ELF-1 (cell line): ENCODE measurements at regions not wholly inside any gene's neighbourhood (a gene's known extent, or its start where the extent isn't known, plus 50 kb on each side); places are given as distances from the start of the nearest gene placed in this dataset.
A peak's percentile ranks its signal among the peaks of the same experiment; 100 is the strongest.

Experiments used
- DNase-seq: peaks from one replicate; pipeline ENCODE4 v3.0.0-alpha.2; 2016; ENCODE audit warnings: low read depth, low spot score

GRCh38 chr6:126147291-126147815, 161.0 kb downstream of the TRMT11 start:
- DNase-seq = no peak

GRCh38 chr6:126148853-126149252, 162.5 kb downstream of the TRMT11 start:
- DNase-seq = no peak

DNA sequence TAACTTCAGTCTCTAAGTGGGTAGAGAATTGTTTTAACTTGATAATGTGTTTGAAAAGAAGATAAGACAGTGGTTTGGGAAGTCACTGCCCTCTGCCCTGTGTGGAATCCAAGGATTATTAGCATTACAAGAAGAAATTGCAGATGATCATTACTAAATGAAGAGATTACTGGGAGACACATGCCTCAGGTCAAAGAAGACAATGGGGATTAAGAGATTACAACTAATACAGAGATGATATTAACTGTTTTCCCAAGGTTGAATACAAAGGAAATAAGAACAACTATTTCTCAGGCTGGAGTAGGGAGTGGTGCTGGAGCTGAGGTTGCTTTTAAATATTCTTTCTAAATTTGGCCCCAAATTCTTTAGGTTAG, 166.0 kb downstream of the TRMT11 start:
- no peak for DNase-seq

DNA sequence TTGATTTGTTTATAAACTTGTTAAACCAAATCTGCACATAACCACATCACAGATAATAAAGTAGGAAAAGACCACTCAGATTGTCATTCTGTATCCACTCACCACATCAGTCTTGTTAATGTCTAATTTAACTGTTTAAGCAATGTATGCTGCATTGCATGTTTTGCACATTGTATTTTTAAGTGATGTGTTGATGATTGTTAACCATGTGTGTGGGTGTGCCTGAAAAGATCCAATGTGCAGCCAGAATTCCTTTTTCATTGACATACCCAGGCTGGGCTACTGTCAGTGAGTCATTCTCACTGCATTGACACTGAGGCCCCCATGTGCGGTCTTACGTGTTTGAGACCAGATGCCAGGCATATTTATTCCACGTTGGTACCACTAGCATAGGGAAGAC, 167.3 kb downstream of the TRMT11 start:
- no peak for DNase-seq

GRCh38 chr6:126156973-126157372, 170.6 kb downstream of the TRMT11 start:
- no peak for DNase-seq

- no peak for DNase-seq
Measured at GRCh38 chr6:126167726-126168125, 172.2 kb upstream of the CENPW start.

GRCh38 chr6:126170433-126170832, 169.5 kb upstream of the CENPW start:
- DNase-seq = no peak

GRCh38 chr6:126170978-126171382, 168.9 kb upstream of the CENPW start:
- no peak for DNase-seq

- no peak for DNase-seq
Measured at GRCh38 chr6:126172131-126172530, 167.8 kb upstream of the CENPW start.

- no peak for DNase-seq
Measured at GRCh38 chr6:126173265-126173664, 166.7 kb upstream of the CENPW start.

DNA sequence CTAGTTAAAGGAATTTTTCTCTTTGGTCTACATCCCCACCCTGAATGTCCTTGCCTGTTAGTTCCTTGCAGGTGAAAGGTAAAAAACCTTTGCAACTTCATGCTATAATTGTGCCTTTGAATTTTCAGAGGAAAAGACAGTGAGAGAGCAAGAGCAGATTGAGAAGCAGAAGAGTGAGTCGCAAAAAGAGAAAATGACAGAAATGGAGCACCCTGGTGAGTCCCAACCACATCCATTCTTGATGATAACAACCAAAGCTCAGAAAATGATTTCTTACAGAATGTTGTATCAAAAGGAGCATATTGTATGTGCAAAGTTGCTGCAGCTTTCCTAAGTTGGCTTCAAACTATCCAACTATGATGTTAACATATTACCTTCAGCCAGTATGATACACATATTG, 165.2 kb upstream of the CENPW start:
- DNase-seq = no peak

GRCh38 chr6:126175251-126175650, 164.7 kb upstream of the CENPW start:
- DNase-seq = no peak

DNA sequence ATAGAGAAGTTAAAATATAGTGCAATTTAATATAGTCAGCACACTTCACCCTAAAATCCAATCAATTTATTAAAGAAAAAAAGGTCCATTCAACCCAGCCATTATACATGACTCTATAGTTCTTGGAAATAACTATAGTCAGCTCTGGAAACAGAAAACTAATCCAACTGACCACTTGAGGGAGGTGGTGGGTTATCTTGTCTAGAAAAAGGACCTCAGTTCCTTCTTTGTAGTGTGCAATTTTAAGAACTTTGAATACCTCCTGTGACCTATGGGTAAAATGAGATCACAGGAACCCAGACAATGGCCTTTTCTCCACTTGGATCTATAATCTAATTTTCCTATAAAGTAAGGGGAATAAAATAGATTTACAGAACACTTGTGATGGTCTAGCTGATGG, 163.6 kb upstream of the CENPW start:
- no peak for DNase-seq

GRCh38 chr6:126180585-126180984, 159.3 kb upstream of the CENPW start:
- no peak for DNase-seq

- peak; percentile 46 for DNase-seq
Measured at GRCh38 chr6:126181173-126181741, 158.7 kb upstream of the CENPW start.

DNA sequence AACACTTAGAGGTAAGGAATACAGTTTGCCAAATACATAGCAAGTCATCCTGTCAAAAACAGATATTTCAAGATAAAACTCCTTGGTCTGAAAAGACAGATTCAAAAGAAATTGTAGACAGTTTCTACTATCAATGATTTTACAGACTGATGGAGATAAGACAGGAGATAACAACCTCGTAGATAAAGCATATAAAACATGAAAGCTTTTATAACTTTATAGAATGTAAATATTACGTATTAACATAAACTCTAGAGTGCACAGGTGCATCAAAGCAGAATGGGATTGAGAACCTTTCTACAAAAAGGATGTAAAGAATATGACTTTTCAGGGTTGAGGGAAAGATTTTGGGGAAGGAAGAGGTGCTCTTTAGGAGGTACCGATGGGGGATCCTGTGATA, 158.0 kb upstream of the CENPW start:
- DNase-seq = no peak

- DNase-seq = no peak
Measured at GRCh38 chr6:126182650-126183311, 157.1 kb upstream of the CENPW start.

- DNase-seq = no peak
Measured at GRCh38 chr6:126185774-126186173, 154.1 kb upstream of the CENPW start.

DNA sequence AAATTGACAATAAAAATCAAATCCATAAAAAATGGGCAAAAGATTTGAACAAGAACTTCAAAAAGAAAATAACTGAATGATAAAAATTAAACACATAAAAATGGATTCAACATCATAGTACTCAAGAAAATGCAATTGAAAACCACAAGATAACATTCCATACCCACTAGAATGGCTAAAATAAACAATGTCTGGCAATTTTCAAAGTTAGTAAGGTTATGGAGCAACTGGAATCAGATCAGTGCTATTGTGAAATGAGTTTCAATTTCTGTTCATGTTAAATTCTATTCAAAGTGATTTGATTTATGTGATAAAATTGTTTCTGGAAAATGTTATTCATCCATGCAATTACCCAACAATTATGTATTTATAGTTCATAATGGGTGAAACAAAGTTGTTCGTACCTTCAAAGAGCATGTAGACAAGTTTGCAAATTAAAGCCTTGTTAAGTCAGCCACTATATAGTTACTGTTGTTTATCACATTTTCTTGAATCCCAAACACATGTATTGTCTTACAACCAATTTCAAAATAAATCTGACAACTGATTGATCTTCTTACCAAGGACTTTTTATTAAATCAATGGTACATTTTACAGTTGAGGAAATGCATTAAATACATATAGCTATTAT, 151.5 kb upstream of the CENPW start:
- DNase-seq = no peak

GRCh38 chr6:126195625-126196236, 144.2 kb upstream of the CENPW start:
- no peak for DNase-seq

DNA sequence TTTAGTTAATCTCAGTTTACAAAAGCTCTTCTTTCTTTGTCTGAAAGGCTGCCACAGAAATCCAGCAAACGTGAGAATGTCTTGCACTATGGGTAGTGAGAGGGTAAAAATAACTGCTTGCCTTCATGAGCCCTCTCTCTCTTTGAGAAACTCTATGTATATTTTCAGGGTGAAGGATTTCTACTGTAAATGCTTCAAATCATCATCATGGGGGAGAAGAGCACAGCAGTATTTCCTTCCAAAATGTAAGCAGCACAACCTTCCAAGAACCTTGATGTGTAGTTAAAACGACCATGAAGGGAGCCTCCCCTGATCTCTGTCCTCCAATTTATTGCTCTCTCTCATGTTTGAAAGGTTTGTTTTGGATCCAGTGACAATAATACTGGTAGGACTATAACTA, 141.3 kb upstream of the CENPW start:
- no peak for DNase-seq

DNA sequence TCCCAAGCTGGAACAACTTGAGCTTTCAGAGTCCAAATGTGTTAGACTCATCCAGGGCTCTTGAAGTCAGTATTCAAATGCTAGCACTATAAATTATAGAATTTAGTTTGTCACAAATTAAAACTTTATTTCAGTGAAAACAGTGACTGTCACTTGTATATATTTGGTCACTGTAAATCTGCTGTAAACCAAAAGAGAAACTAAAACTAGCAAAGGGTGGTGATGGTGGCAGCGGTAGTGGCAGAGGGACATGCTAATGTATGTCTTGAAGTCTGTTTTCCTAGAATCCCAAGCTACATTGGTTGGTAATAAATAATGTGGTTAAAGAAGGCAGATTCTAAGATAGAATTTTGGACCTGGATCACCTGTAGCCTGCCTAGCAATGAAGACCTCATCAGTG, 140.4 kb upstream of the CENPW start:
- no peak for DNase-seq

GRCh38 chr6:126202707-126203106, 137.2 kb upstream of the CENPW start:
- DNase-seq = no peak
